Thymus (tissue), 11 donors: ENCODE measurements at regions not wholly inside any gene's neighbourhood (a gene's known extent, or its start where the extent isn't known, plus 50 kb on each side); places are given as distances from the start of the nearest gene placed in this dataset.
"Not testable (repeated sequence)": the region's sequence is repeated elsewhere in the genome, so short reads cannot be mapped to it uniquely, and the experiment has no call there.

Experiments used
- DNase-seq, 9 donors: peaks; one replicate each; pipeline ENCODE4 v3.0.0-alpha.2; 2013; ENCODE audit warnings: low spot score in 9 of 9, low read depth in 6 of 9, missing footprints in 1 of 9
- H3K27ac ChIP-seq, 2 donors: one replicate each; pipeline ENCODE4 v1.5.1; 2013; ENCODE audit warnings: control low read depth in 1 of 2, low read depth in 1 of 2, low read length in 1 of 2, mild to moderate bottlenecking in 1 of 2, moderate library complexity in 1 of 2
- H3K27me3 ChIP-seq, 2 donors: one replicate each; pipeline ENCODE4 v1.5.1; 2013; ENCODE audit warnings: low read length in 1 of 2; ENCODE audit not compliant: control insufficient read depth in 2 of 2, insufficient read depth in 1 of 2
- H3K36me3 ChIP-seq, 2 donors: one replicate each; pipeline ENCODE4 v1.5.1; 2013; ENCODE audit warnings: low read length in 1 of 2, mild to moderate bottlenecking in 1 of 2, moderate library complexity in 1 of 2; ENCODE audit not compliant: control insufficient read depth in 2 of 2, insufficient read depth in 2 of 2
- H3K4me1 ChIP-seq, 2 donors: one replicate each; pipeline ENCODE4 v1.5.1; 2013; ENCODE audit warnings: low read length in 2 of 2; ENCODE audit not compliant: control insufficient read depth in 2 of 2, insufficient read depth in 2 of 2
- H3K4me3 ChIP-seq, 2 donors: one replicate each; pipeline ENCODE4 v1.5.1; 2013; ENCODE audit warnings: low read length in 2 of 2, control low read depth in 1 of 2, mild to moderate bottlenecking in 1 of 2
- H3K9me3 ChIP-seq, 2 donors: one replicate each; pipeline ENCODE4 v1.5.1; 2013; ENCODE audit warnings: low read length in 1 of 2, mild to moderate bottlenecking in 1 of 2; ENCODE audit not compliant: control insufficient read depth in 2 of 2, insufficient read depth in 1 of 2
- WGBS: extraction: QIAGEN DNeasy Blood & Tissue Kit; methylation state at CpG from one replicate; pipeline ENCODE4 v1.1.7; 2013; 5-methylcytosine and 5-hydroxymethylcytosine counted together
- donor health status: healthy.

DNA sequence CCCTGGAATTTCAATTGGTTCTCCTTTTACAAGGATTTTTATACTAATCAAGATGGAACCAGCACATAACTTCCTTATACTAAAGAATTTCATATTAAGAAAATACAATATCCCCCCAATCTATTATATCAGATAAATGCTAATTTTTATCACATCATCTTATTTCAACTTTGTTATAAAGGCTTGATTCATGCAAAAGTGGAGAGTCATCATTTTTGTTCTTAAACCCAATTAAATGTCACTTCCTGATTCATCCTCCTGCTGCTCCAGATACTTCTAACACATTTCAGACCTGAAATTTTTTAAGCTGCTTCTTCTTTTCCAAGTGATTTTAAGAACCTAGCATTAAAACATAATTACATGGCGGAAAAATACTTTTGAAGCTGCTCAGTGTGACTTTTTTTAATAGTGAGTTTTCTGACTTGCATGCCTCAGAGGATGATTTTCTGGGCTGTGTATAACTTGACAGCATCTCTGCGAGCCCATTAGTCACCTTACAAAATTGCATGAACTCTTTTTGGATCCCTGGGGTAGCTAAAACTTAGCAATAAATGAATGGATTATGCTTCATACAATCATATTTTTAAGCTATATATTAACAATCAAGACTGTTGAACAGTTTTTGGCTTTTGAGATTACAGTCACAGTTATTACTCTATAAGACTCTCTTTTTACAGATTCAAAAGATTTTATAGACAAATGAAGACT lies 134.1 kb downstream of the ELOVL4 start:
- no peaks in the 10 kb centered on the region for H3K9me3 ChIP-seq
- no peaks in the 10 kb centered on the region for H3K4me1 ChIP-seq
- no peaks in the 10 kb centered on the region for H3K36me3 ChIP-seq
- H3K27me3 ChIP-seq = no peaks in the 10 kb centered on the region
- H3K4me3 ChIP-seq = no peak overlapping the region
- H3K27ac ChIP-seq = no peak overlapping the region
- WGBS = 95% methylated on average over 2 of the region's 2 CpGs
- no peak for DNase-seq

DNA sequence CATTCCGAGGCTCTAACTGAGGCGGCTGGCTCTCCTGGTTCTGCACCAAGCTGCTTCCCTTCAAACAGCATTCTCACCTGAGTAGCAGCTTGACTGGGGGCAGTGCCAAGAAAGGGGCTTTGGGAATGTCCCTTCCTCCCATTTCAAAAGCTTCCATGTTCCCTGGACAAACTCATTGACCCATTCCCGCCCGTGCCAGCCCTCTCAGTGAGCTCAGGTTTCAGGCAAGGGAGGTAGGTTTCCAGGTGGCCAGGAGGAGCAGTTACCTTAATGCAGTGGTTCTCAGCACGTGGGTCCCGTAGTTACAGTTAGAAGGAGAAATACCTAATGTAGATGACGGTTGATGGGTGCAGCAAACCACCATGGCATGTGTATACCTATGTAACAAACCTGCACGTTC lies 135.2 kb downstream of the ELOVL4 start:
- H3K4me3 ChIP-seq = no peak overlapping the region
- no peak overlapping the region for H3K27ac ChIP-seq
- no peaks in the 10 kb centered on the region for H3K9me3 ChIP-seq
- WGBS = 87% methylated on average over 8 of the region's 8 CpGs
- no peaks in the 10 kb centered on the region for H3K36me3 ChIP-seq
- DNase-seq = no peak
- no peaks in the 10 kb centered on the region for H3K4me1 ChIP-seq
- no peaks in the 10 kb centered on the region for H3K27me3 ChIP-seq

DNA sequence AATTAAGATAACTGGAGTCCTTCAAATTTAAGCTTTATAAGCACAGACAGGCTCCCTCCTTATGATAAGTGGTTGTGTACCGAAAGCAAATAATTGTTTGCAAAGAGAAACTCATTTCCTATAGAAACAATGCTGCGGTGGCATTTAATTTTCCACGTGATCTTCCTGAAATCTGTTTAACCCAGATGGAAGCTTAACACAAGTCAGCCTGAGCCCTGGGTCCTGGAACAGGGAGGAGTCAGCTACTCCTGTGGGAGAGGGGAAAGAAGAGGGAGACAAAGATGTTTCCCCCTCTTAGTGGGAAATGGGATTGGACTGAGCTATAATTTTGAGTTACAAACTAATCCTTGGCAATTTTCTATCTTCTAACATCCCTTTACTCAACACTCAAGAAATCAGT lies 136.5 kb downstream of the ELOVL4 start:
- Histone ChIP-seq H3K4me3 (no peak overlapping the region), H3K9me3 (no peaks in the 10 kb centered on the region), H3K27me3 (no peaks in the 10 kb centered on the region), H3K27ac (no peak overlapping the region), H3K4me1 (no peaks in the 10 kb centered on the region), H3K36me3 (no peaks in the 10 kb centered on the region)
- WGBS = 84% methylated on average over 3 of the region's 3 CpGs
- no peak for DNase-seq

DNA sequence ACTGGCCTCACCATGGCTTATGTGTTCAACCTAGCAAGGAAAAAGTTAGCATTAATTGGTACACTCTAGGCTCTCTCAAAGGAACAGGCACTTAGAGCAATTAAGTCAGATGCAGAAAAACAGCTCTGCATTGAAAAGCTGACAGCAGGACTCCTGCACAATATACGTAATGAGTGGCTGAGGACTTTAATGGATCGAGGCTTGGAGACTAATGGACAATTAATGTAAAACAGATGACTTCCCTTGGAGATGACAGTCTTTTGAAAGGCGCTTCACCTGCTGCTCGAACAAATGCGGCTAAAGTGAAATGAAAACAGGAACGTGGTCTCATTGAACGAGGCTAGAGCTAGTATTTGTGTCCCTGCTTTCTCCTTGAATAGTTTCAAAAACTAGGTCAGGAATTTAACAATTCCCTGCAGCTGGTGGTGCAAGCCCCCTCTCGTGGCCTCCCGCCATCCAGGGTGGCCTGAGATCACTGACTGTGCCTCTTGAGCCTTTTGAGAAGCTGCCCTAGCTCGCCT lies 137.1 kb downstream of the ELOVL4 start:
- Histone ChIP-seq H3K27ac (no peak overlapping the region), H3K36me3 (no peaks in the 10 kb centered on the region), H3K4me3 (no peak overlapping the region), H3K9me3 (no peaks in the 10 kb centered on the region), H3K4me1 (no peaks in the 10 kb centered on the region), H3K27me3 (no peaks in the 10 kb centered on the region)
- DNase-seq = no peak
- WGBS = 82% methylated on average over 10 of the region's 10 CpGs

DNA sequence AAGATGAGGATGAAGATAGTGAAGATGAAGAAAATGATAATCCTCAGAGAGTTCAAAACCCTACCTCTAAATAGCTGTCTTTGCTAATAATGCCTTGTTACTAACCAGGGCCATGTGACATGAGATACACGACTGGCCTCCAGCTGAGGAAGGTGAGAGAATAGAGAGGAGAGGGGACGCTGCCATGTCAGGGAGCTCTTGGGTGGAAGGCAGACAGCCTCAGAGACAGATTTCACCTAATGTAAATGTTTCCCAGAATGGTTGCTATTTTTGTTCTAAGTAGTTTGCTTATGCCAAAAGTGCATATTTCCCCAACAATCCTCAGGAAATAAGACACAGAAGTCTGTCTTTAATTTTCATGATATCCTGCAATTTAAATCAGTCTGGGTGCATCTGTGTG lies 138.4 kb downstream of the ELOVL4 start:
- WGBS = 84% methylated on average over 2 of the region's 2 CpGs
- H3K9me3 ChIP-seq = no peaks in the 10 kb centered on the region
- DNase-seq = no peak

DNA sequence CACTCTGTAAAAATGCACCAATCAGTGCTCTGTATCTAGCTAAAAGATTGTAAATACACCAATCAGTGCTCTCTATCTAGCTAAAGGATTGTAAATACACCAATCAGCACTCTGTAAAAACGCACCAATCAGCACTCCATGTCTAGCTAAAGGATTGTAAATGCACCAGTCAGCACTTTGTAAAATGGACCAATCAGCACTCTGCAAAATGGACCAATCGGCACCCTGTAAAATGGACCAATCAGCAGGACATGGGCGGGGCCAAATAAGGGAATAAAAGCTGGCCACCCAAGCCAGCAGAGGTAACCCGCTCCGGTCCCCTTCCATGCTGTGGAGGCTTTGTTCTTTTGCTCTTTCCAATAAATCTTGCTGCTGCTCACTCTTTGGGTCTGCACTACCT lies 140.7 kb downstream of the ELOVL4 start:
- 95% methylated on average over 5 of the region's 5 CpGs for WGBS
- H3K36me3 ChIP-seq, H3K27me3 ChIP-seq, H3K27ac ChIP-seq, DNase-seq, H3K9me3 ChIP-seq, H3K4me1 ChIP-seq, H3K4me3 ChIP-seq: not testable (repeated sequence)

More for the DNA sequence above, 138.4 kb downstream of the ELOVL4 start:
- no peaks in the 10 kb centered on the region for H3K4me1 ChIP-seq
- no peaks in the 10 kb centered on the region for H3K27me3 ChIP-seq
- no peaks in the 10 kb centered on the region for H3K36me3 ChIP-seq
- no peak overlapping the region for H3K4me3 ChIP-seq
- H3K27ac ChIP-seq = no peak overlapping the region

DNA sequence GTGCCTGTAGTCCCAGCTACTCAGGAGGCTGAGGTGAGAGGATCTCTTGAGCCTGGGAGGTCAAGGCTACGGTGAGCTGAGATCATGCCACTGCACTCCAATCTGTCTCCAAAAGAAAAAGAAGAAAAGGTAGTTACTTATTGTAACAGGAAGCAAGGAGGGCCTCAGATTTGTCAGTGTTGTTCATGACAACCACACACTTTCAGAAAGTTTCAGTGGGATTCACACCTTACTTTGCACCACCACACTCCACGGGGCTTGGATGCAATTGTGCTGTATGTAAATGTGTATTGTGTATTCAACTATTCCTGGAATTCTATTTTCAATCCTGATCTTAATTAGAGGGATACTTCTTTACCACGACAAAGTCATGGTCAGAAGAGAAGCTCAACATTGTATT lies 142.6 kb downstream of the ELOVL4 start:
- 90% methylated on average over 3 of the region's 3 CpGs for WGBS
- Histone ChIP-seq H3K9me3 (peaks cover 0 to 3% of the 10 kb centered on the region in 2 donors), H3K27ac (no peak overlapping the region), H3K4me3 (no peak overlapping the region), H3K4me1 (no peaks in the 10 kb centered on the region), H3K27me3 (no peaks in the 10 kb centered on the region), H3K36me3 (no peaks in the 10 kb centered on the region)
- no peak for DNase-seq

DNA sequence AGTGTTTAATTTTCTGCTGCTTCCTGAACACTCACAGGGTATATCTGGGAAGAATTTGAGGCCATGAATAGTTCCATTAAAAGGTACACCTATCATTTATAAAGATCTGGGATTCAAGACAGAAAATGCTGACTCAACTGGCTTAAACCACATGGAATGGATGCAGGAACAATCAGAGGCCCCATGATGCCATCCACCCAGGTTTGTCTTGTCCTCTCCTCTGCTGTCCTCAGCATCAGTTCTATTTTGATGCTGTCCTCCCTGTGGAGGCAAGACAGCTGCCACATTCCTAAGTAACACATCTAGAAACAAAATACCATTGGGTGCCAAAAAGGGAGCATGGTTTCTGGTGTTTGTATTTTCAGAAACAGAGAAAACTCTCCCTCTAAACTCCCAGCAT lies 143.4 kb downstream of the ELOVL4 start:
- Histone ChIP-seq H3K9me3 (peaks cover 0 to 3% of the 10 kb centered on the region in 2 donors), H3K27me3 (no peaks in the 10 kb centered on the region), H3K27ac (no peak overlapping the region), H3K4me1 (no peaks in the 10 kb centered on the region), H3K36me3 (no peaks in the 10 kb centered on the region), H3K4me3 (no peak overlapping the region)
- no peak for DNase-seq

DNA sequence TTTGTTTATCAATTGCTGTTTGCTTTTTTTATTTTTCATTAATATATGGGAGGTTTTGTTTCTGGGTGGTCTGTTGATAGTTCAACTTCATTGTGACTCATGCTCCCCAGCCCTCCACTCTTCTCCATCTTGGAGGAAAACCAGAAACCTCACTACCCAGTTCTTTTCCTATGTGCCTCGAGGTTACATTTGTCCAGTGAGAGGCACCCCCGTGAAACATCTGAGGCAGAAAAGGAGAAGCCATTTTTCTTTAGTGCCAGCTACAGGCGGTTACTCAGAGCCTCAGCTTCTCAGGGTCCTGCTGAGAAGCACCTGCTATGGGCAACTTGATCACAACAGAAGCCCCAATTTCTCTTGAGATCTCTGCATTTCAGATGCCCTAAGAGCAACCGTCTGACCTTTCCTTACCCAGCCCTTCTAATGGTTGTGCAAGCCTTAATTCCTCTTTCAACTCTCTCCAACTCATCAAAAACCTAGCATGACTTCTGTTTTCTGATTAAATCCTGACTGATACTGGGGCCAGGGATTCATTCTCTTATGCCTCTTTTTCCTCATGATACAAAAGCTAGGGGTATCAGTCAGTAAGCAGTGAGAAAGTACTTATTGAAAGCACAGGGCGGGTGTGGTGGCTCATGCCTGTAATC lies 144.6 kb downstream of the ELOVL4 start:
- H3K4me1 ChIP-seq = no peaks in the 10 kb centered on the region
- no peaks in the 10 kb centered on the region for H3K27me3 ChIP-seq
- DNase-seq = no peak
- 67% methylated on average over 5 of the region's 5 CpGs for WGBS
- peaks cover 0 to 3% of the 10 kb centered on the region in 2 donors for H3K9me3 ChIP-seq
- no peak overlapping the region for H3K27ac ChIP-seq
- H3K4me3 ChIP-seq = no peak overlapping the region
- H3K36me3 ChIP-seq = no peaks in the 10 kb centered on the region
